Endodermal cell (in vitro differentiated cells): ENCODE measurements at regions not wholly inside any gene's neighbourhood (a gene's known extent, or its start where the extent isn't known, plus 50 kb on each side); places are given as distances from the start of the nearest gene placed in this dataset.

Source experiments
- DNase-seq: peaks from one replicate; pipeline ENCODE4 v3.0.0-alpha.2; 2017
- H3K27ac ChIP-seq: 2 replicates; pipeline ENCODE4 v1.5.1; 2013; ENCODE audit warnings: mild to moderate bottlenecking, low read depth, low read length, moderate library complexity
- H3K27me3 ChIP-seq: 2 replicates; pipeline ENCODE4 v1.6.1; 2013; ENCODE audit warnings: mild to moderate bottlenecking, low read length, moderate library complexity; ENCODE audit not compliant: insufficient read depth, control insufficient read depth, poor library complexity, severe bottlenecking
- H3K36me3 ChIP-seq: 2 replicates; pipeline ENCODE4 v1.7.0; 2013; ENCODE audit warnings: mild to moderate bottlenecking, low read length, moderate library complexity; ENCODE audit not compliant: control insufficient read depth, insufficient read depth
- H3K4me1 ChIP-seq: one replicate; pipeline ENCODE4 v1.7.0; 2013; ENCODE audit warnings: low read length; ENCODE audit not compliant: control insufficient read depth, insufficient read depth
- H3K4me3 ChIP-seq: 2 replicates; pipeline ENCODE4 v1.5.1; 2013; ENCODE audit warnings: mild to moderate bottlenecking, low read length, moderate library complexity
- H3K9ac ChIP-seq: 2 replicates; pipeline ENCODE4 v1.6.1; 2013; ENCODE audit warnings: mild to moderate bottlenecking, low read length, moderate library complexity; ENCODE audit not compliant: poor library complexity, severe bottlenecking; ENCODE audit errors: extremely low read depth
- H3K9me3 ChIP-seq: 2 replicates; pipeline ENCODE4 v1.6.1; 2013; ENCODE audit warnings: mild to moderate bottlenecking, low read length, moderate library complexity; ENCODE audit not compliant: control insufficient read depth
- H3K27ac Mint-ChIP-seq: 2 replicates; pipeline ENCODE4 v1.8.0; 2020; ENCODE audit warnings: mixed read lengths
- H3K27me3 Mint-ChIP-seq: 2 replicates; pipeline ENCODE4 v1.8.0; 2021; ENCODE audit warnings: mild to moderate bottlenecking, mixed read lengths; ENCODE audit not compliant: insufficient read depth
- H3K36me3 Mint-ChIP-seq: 2 replicates; pipeline ENCODE4 v1.8.0; 2020; ENCODE audit warnings: low read depth, mixed read lengths
- H3K4me1 Mint-ChIP-seq: 2 replicates; pipeline ENCODE4 v1.8.0; 2020; ENCODE audit warnings: mixed read lengths
- H3K4me3 Mint-ChIP-seq: 2 replicates; pipeline ENCODE4 v1.8.0; 2020; ENCODE audit warnings: mild to moderate bottlenecking, moderate library complexity, mixed read lengths
- H3K9me3 Mint-ChIP-seq: 2 replicates; pipeline ENCODE4 v1.8.0; 2020; ENCODE audit warnings: mild to moderate bottlenecking, mixed read lengths
- CTCF ChIP-seq: fragments of 200-600 bp; sonication (generic); conservative IDR thresholded peaks from 2 replicates; pipeline ENCODE4 v1.5.0; 2021; ENCODE audit warnings: antibody characterized with exemption, mild to moderate bottlenecking
- WGBS, 2 experiments: methylation state at CpG; one replicate each; pipeline versions ENCODE4 v1.1.5 to v1.1.7; 2013; ENCODE audit warnings: missing lambda C conversion rate in 2 of 2, mixed read lengths in 1 of 2; ENCODE audit not compliant: insufficient coverage in 1 of 2, insufficient read length in 1 of 2; 5-methylcytosine and 5-hydroxymethylcytosine counted together

GRCh38 chr13:89803839-89804238 is 1543.6 kb upstream of the MIR17HG start:
- Histone ChIP-seq H3K36me3 (no peaks in the 10 kb centered on the region), H3K9ac (no peak overlapping the region), H3K4me1 (no peaks in the 10 kb centered on the region), H3K27me3 (no peaks in the 10 kb centered on the region), H3K27ac (no peak overlapping the region), H3K4me3 (no peak overlapping the region), H3K9me3 (no peaks in the 10 kb centered on the region)
- no peak for DNase-seq
- no peak for TF ChIP-seq CTCF
- H3K36me3 Mint-ChIP-seq: no peaks in the 10 kb centered on the region
- H3K4me1 Mint-ChIP-seq: peaks cover 3% of the 10 kb centered on the region
- H3K27ac Mint-ChIP-seq: no peak overlapping the region
- no peak overlapping the region for H3K4me3 Mint-ChIP-seq
- H3K27me3 Mint-ChIP-seq: no peaks in the 10 kb centered on the region
- H3K9me3 Mint-ChIP-seq: no peaks in the 10 kb centered on the region

- Mint-ChIP-seq H3K27me3 (no peaks in the 10 kb centered on the region), H3K4me1 (peaks cover 2% of the 10 kb centered on the region), H3K27ac (no peak overlapping the region), H3K9me3 (peaks cover 3% of the 10 kb centered on the region), H3K4me3 (no peak overlapping the region), H3K36me3 (no peaks in the 10 kb centered on the region)
- H3K27me3 ChIP-seq: no peaks in the 10 kb centered on the region
- H3K4me3 ChIP-seq: no peak overlapping the region
- 95 to 100% methylated on average over 3 to 4 of the region's 4 CpGs for WGBS, 2 experiments
- H3K9me3 ChIP-seq: no peaks in the 10 kb centered on the region
- no peak for TF ChIP-seq CTCF
- DNase-seq: no peak
- no peaks in the 10 kb centered on the region for H3K4me1 ChIP-seq
- no peaks in the 10 kb centered on the region for H3K36me3 ChIP-seq
- no peak overlapping the region for H3K9ac ChIP-seq
- no peak overlapping the region for H3K27ac ChIP-seq
Measured at GRCh38 chr13:89806594-89806993, 1540.9 kb upstream of the MIR17HG start.

GRCh38 chr13:89812856-89813255 is 1534.6 kb upstream of the MIR17HG start:
- 74 to 88% methylated on average over 2 of the region's 2 CpGs for WGBS, 2 experiments
- H3K27me3 Mint-ChIP-seq: no peaks in the 10 kb centered on the region

More at GRCh38 chr13:89812856-89813255, 1534.6 kb upstream of the MIR17HG start:
- Histone ChIP-seq H3K27me3 (no peaks in the 10 kb centered on the region), H3K4me3 (no peak overlapping the region), H3K9me3 (no peaks in the 10 kb centered on the region), H3K4me1 (no peaks in the 10 kb centered on the region), H3K9ac (no peak overlapping the region), H3K27ac (no peak overlapping the region), H3K36me3 (no peaks in the 10 kb centered on the region)
- no peak overlapping the region for H3K27ac Mint-ChIP-seq
- H3K36me3 Mint-ChIP-seq: peaks cover 2% of the 10 kb centered on the region
- TF ChIP-seq CTCF: no peak
- no peaks in the 10 kb centered on the region for H3K4me1 Mint-ChIP-seq
- H3K9me3 Mint-ChIP-seq: peaks cover 13% of the 10 kb centered on the region
- H3K4me3 Mint-ChIP-seq: no peak overlapping the region
- no peak for DNase-seq
